SK-N-SH (cell line): ENCODE measurements at regions not wholly inside any gene's neighbourhood (a gene's known extent, or its start where the extent isn't known, plus 50 kb on each side); places are given as distances from the start of the nearest gene placed in this dataset.

Experiments used
- CTCF ChIA-PET: fragments of 300-600, 350-600 bp; formaldehyde crosslinking; extraction: SDS; loops from one replicate; lab custom pipeline; 2021; lab: Yijun Ruan, JAX
- POLR2A ChIA-PET: fragments of 350-600 bp; sonication (Branson Sonifier 250); formaldehyde crosslinking; extraction: SDS; loops from one replicate; lab custom pipeline; 2020; ENCODE audit warnings: antibody characterized with exemption, inconsistent platforms; lab: Yijun Ruan, JAX
- DNase-seq: peaks from one replicate; pipeline ENCODE4 v3.0.0; 2012
- H2AFZ ChIP-seq: fragments of 200-600 bp; sonication (generic); 2 replicates; pipeline ENCODE4 v1.8.1; 2016; ENCODE audit warnings: antibody characterized with exemption, mild to moderate bottlenecking, low read depth
- H3F3A ChIP-seq: fragments of 200-600 bp; sonication (generic); replicated peaks from 2 replicates; pipeline ENCODE3; 2016; ENCODE audit warnings: antibody characterized with exemption, mild to moderate bottlenecking; ENCODE audit not compliant: insufficient read depth
- H3K27ac ChIP-seq, 2 experiments: fragments of 200-500 bp in 1 of 2; fragments of 200-600 bp in 1 of 2; sonication (Bioruptor generic) in 1 of 2; sonication (generic), shearing (Covaris generic) in 1 of 2; 2 replicates each; pipeline versions ENCODE4 v1.5.1 to v1.6.1; 2014 to 2016; ENCODE audit warnings: low read depth in 2 of 2, inconsistent platforms in 1 of 2, low read length in 1 of 2, mild to moderate bottlenecking in 1 of 2, mixed read lengths in 1 of 2
- H3K27me3 ChIP-seq: fragments of 200-600 bp; sonication (generic), shearing (Covaris generic); 2 replicates; pipeline ENCODE4 v1.6.1; 2016; ENCODE audit warnings: mixed run types; ENCODE audit not compliant: insufficient read depth
- H3K36me3 ChIP-seq, 2 experiments: fragments of 200-500 bp in 1 of 2; fragments of 200-600 bp in 1 of 2; sonication (Bioruptor generic) in 1 of 2; sonication (generic) in 1 of 2; replicated peaks in 1 of 2; 2 replicates each; pipeline versions ENCODE3 to v1.5.1; 2014 to 2016; ENCODE audit warnings: low read length in 1 of 2, mild to moderate bottlenecking in 1 of 2; ENCODE audit not compliant: insufficient read depth in 2 of 2, control insufficient read depth in 1 of 2
- H3K4me1 ChIP-seq, 2 experiments: fragments of 200-500 bp in 1 of 2; fragments of 200-600 bp in 1 of 2; sonication (Bioruptor generic) in 1 of 2; sonication (generic), shearing (Covaris generic) in 1 of 2; 2 replicates each; pipeline versions ENCODE4 v1.5.1 to v1.6.1; 2014 to 2016; ENCODE audit warnings: low read depth in 1 of 2, low read length in 1 of 2, mixed run types in 1 of 2; ENCODE audit not compliant: insufficient read depth in 2 of 2, control insufficient read depth in 1 of 2
- H3K4me2 ChIP-seq: fragments of 200-600 bp; sonication (generic), shearing (Covaris generic); 2 replicates; pipeline ENCODE4 v1.6.1; 2017; ENCODE audit warnings: mixed run types
- H3K4me3 ChIP-seq, 2 experiments: fragments of 200-500 bp in 1 of 2; fragments of 200-600 bp in 1 of 2; sonication (Bioruptor generic) in 1 of 2; sonication (generic), shearing (Covaris generic) in 1 of 2; 2 replicates each; pipeline versions ENCODE4 v1.5.1 to v1.8.1; 2014 to 2016; ENCODE audit warnings: low read depth in 2 of 2, inconsistent platforms in 1 of 2, low read length in 1 of 2, mild to moderate bottlenecking in 1 of 2, mixed read lengths in 1 of 2, moderate library complexity in 1 of 2
- H3K79me2 ChIP-seq: fragments of 200-600 bp; sonication (generic); 2 replicates; pipeline ENCODE4 v1.8.1; 2017; ENCODE audit warnings: mild to moderate bottlenecking; ENCODE audit not compliant: insufficient read depth
- H3K9ac ChIP-seq: fragments of 200-600 bp; sonication (generic); 2 replicates; pipeline ENCODE4 v1.6.1; 2017; ENCODE audit warnings: mixed run types
- H3K9me2 ChIP-seq: fragments of 200-600 bp; sonication (generic); 2 replicates; pipeline ENCODE4 v1.6.1; 2017; ENCODE audit warnings: mixed run types
- H3K9me3 ChIP-seq: fragments of 200-600 bp; sonication (generic); 2 replicates; pipeline ENCODE4 v1.6.1; 2017; ENCODE audit warnings: mixed run types, mild to moderate bottlenecking, moderate library complexity
- H4K20me1 ChIP-seq: fragments of 200-600 bp; sonication (generic); 2 replicates; pipeline ENCODE4 v1.6.1; 2017; ENCODE audit warnings: mild to moderate bottlenecking, mixed run types; ENCODE audit not compliant: insufficient read depth
- EZH2phosphoT487 ChIP-seq: fragments of 200-600 bp; sonication (generic); IDR thresholded peaks from 2 replicates; pipeline ENCODE4 v1.6.1; 2017; ENCODE audit warnings: low read depth, mixed run types, mild to moderate bottlenecking, antibody characterized with exemption, moderate library complexity, borderline replicate concordance
- GABPA ChIP-seq: IDR thresholded peaks from 2 replicates; pipeline ENCODE4 v1.4.0; 2012; ENCODE audit warnings: low read depth, mild to moderate bottlenecking
- GATA2 ChIP-seq: sonication (generic); formaldehyde crosslinking; IDR thresholded peaks from 2 replicates; pipeline ENCODE4 v1.5.0; 2020; ENCODE audit warnings: mild to moderate bottlenecking, missing genetic modification reagents
- RFX5 ChIP-seq: IDR thresholded peaks from 2 replicates; pipeline ENCODE4 v1.6.1; 2012; ENCODE audit warnings: mild to moderate bottlenecking, improper control_type of control experiment, low read length
- RXRA ChIP-seq: IDR thresholded peaks from 2 replicates; pipeline ENCODE4 v1.4.0; 2012; ENCODE audit warnings: low read depth, mild to moderate bottlenecking, borderline replicate concordance
- TCF12 ChIP-seq: IDR thresholded peaks from 2 replicates; pipeline ENCODE4 v1.4.0; 2012
- YY1 ChIP-seq: IDR thresholded peaks from 2 replicates; pipeline ENCODE4 v1.4.0; 2012; ENCODE audit warnings: low read depth, mild to moderate bottlenecking
- WGBS: methylation state at CpG from one replicate; pipeline ENCODE4 v1.1.6; 2017; ENCODE audit warnings: low lambda C conversion rate; 5-methylcytosine and 5-hydroxymethylcytosine counted together
- TF ChIP-seq, protein P1 (sequence below): fragments of 150-350 bp; IDR thresholded peaks from 2 replicates; pipeline ENCODE4 v1.6.1; 2016; ENCODE audit warnings: mild to moderate bottlenecking, low read depth, low read length
- TF ChIP-seq, protein P2 (sequence below): IDR thresholded peaks from 2 replicates; pipeline ENCODE4 v1.6.1; 2012; ENCODE audit warnings: mild to moderate bottlenecking, low read depth, low read length, moderate library complexity
- TF ChIP-seq, protein P3 (sequence below): IDR thresholded peaks from 2 replicates; pipeline ENCODE4 v1.4.0; 2012; ENCODE audit warnings: low read depth
- TF ChIP-seq, protein P4 (sequence below): IDR thresholded peaks from 2 replicates; pipeline ENCODE4 v1.4.0; 2012; ENCODE audit warnings: low read depth, borderline replicate concordance

DNA sequence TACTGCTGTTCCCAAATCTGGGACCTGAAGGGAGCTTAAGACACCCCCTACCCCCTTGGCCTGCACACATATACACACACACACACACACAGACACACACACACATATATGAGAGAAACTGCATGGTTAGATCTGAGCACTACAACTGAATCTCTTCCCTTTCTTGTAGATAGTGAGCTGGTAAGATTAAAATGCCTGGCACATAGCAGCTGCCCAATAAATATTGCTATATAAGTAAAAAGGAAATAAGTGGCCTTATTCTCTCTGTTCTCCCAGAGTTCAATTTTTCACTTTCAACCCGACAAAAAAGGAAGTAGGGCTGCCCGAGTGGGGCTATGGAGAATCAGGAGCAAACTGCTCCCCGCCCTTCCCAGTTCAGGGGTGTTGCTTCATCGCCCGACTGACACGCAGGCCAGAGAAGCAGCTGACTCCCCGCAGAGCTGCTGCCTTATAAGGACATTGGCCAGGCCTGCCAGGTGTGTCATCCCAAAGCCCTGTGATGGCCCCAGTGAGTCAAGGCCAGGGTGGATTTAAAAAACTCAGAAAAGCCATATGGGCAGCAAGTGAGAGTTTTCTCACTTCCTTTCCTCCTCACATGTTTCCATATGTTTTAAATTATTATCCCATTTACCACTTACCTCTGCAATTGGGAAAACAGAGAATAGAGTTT lies 106.5 kb upstream of the SLC44A3 start (continued):
- TF ChIP-seq, protein P1, sequence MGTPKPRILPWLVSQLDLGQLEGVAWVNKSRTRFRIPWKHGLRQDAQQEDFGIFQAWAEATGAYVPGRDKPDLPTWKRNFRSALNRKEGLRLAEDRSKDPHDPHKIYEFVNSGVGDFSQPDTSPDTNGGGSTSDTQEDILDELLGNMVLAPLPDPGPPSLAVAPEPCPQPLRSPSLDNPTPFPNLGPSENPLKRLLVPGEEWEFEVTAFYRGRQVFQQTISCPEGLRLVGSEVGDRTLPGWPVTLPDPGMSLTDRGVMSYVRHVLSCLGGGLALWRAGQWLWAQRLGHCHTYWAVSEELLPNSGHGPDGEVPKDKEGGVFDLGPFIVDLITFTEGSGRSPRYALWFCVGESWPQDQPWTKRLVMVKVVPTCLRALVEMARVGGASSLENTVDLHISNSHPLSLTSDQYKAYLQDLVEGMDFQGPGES = no peak
- TF ChIP-seq RXRA = peak; percentile 10; the same call in 1 of the 2 replicates
- TF ChIP-seq TCF12 = peak; percentile 85
- no peak for TF ChIP-seq YY1
- TF ChIP-seq, protein P2, sequence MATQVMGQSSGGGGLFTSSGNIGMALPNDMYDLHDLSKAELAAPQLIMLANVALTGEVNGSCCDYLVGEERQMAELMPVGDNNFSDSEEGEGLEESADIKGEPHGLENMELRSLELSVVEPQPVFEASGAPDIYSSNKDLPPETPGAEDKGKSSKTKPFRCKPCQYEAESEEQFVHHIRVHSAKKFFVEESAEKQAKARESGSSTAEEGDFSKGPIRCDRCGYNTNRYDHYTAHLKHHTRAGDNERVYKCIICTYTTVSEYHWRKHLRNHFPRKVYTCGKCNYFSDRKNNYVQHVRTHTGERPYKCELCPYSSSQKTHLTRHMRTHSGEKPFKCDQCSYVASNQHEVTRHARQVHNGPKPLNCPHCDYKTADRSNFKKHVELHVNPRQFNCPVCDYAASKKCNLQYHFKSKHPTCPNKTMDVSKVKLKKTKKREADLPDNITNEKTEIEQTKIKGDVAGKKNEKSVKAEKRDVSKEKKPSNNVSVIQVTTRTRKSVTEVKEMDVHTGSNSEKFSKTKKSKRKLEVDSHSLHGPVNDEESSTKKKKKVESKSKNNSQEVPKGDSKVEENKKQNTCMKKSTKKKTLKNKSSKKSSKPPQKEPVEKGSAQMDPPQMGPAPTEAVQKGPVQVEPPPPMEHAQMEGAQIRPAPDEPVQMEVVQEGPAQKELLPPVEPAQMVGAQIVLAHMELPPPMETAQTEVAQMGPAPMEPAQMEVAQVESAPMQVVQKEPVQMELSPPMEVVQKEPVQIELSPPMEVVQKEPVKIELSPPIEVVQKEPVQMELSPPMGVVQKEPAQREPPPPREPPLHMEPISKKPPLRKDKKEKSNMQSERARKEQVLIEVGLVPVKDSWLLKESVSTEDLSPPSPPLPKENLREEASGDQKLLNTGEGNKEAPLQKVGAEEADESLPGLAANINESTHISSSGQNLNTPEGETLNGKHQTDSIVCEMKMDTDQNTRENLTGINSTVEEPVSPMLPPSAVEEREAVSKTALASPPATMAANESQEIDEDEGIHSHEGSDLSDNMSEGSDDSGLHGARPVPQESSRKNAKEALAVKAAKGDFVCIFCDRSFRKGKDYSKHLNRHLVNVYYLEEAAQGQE = no peak
- no peak for TF ChIP-seq GATA2 (CRISPR knock-in tag)
- TF ChIP-seq GABPA = no peak
- TF ChIP-seq EZH2phosphoT487 = no peak
- TF ChIP-seq, protein P3, sequence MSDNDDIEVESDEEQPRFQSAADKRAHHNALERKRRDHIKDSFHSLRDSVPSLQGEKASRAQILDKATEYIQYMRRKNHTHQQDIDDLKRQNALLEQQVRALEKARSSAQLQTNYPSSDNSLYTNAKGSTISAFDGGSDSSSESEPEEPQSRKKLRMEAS = peak; percentile 55; the same call in 1 of the 2 replicates
- TF ChIP-seq, protein P4, sequence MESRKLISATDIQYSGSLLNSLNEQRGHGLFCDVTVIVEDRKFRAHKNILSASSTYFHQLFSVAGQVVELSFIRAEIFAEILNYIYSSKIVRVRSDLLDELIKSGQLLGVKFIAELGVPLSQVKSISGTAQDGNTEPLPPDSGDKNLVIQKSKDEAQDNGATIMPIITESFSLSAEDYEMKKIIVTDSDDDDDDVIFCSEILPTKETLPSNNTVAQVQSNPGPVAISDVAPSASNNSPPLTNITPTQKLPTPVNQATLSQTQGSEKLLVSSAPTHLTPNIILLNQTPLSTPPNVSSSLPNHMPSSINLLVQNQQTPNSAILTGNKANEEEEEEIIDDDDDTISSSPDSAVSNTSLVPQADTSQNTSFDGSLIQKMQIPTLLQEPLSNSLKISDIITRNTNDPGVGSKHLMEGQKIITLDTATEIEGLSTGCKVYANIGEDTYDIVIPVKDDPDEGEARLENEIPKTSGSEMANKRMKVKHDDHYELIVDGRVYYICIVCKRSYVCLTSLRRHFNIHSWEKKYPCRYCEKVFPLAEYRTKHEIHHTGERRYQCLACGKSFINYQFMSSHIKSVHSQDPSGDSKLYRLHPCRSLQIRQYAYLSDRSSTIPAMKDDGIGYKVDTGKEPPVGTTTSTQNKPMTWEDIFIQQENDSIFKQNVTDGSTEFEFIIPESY = no peak
- no peak for TF ChIP-seq RFX5

DNA sequence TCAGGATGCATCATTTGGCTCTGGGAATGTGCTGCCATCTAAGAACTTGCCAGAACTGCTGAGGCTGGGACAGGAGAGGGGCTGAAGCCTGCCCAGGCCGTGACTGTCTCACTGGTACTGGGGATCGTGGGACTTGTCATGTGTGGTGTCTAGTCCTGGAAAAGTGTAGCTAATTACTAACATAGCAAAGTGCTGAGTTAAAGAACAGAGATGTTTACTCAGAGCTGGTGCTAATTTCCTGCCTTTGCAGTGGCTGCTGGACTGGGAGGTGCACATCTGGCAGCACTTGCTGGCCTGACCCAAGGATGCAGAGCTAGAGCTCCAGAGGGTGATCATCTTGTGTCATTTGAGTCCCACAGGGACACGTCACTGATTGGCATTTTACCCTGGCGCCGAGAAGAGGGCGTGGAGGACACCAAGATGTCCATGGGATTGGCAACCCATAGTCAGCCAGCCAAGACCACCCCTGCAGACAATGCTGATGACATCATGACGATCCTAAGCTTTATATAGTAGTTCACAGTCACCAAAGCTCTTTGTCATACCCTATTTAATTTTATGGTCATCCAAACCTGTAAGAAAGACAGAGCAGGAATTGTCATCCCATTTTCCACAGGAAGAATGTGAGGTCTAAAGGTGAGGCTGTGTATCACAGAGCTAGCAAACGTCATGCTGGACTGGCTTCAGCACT lies 110.1 kb upstream of the SLC44A3 start:
- WGBS = 83% methylated on average over 8 of the region's 8 CpGs
- no peak for TF ChIP-seq RFX5
- CTCF ChIA-PET = no interaction called here
- Histone ChIP-seq H3K4me1 (peaks cover 0 to 14% of the 10 kb centered on the region in 2 experiments; a peak in 2 of 4 replicates), H2AFZ (no peak overlapping the region), H3K9me3 (no peaks in the 10 kb centered on the region), H3F3A (no peaks in the 10 kb centered on the region), H3K27ac (no peak overlapping the region), H3K9ac (no peak overlapping the region), H3K4me3 (no peak overlapping the region), H4K20me1 (no peaks in the 10 kb centered on the region), H3K79me2 (no peaks in the 10 kb centered on the region), H3K27me3 (no peaks in the 10 kb centered on the region), H3K4me2 (no peak overlapping the region), H3K36me3 (no peaks in the 10 kb centered on the region), H3K9me2 (no peaks in the 10 kb centered on the region)
- POLR2A ChIA-PET = no interaction called here
- DNase-seq = no peak
